Epithelial cell of proximal tubule (primary cell): ENCODE measurements at regions not wholly inside any gene's neighbourhood (a gene's known extent, or its start where the extent isn't known, plus 50 kb on each side); places are given as distances from the start of the nearest gene placed in this dataset.
"Not testable (repeated sequence)": the region's sequence is repeated elsewhere in the genome, so short reads cannot be mapped to it uniquely, and the experiment has no call there.

ENCODE experiments used
- DNase-seq: peaks from one replicate; pipeline ENCODE4 v3.0.0-alpha.2; 2011; ENCODE audit warnings: low read depth
- H3K4me3 ChIP-seq: 2 replicates; pipeline ENCODE4 v1.5.1; 2011; ENCODE audit warnings: low read depth, mild to moderate bottlenecking, low read length
- CTCF ChIP-seq: conservative IDR thresholded peaks from 2 replicates; pipeline ENCODE4 v1.5.1; 2012; ENCODE audit warnings: low read depth, mild to moderate bottlenecking, low read length

GRCh38 chr1:45258059-45258650, 51.8 kb upstream of the ZSWIM5 start:
- H3K4me3 ChIP-seq = no peak overlapping the region
- TF ChIP-seq CTCF = no peak
- no peak for DNase-seq

GRCh38 chr1:45259053-45259452, 52.6 kb upstream of the ZSWIM5 start:
- TF ChIP-seq CTCF = no peak
- no peak for DNase-seq

GRCh38 chr1:45260244-45260643, 53.8 kb upstream of the ZSWIM5 start:
- DNase-seq = no peak
- TF ChIP-seq CTCF = no peak
- no peak overlapping the region for H3K4me3 ChIP-seq

More at GRCh38 chr1:45259053-45259452, 52.6 kb upstream of the ZSWIM5 start:
- no peak overlapping the region for H3K4me3 ChIP-seq

GRCh38 chr1:45263132-45263531, 56.7 kb upstream of the ZSWIM5 start:
- no peak for TF ChIP-seq CTCF
- no peak for DNase-seq
- H3K4me3 ChIP-seq = no peak overlapping the region

GRCh38 chr1:45265244-45265643, 58.8 kb upstream of the ZSWIM5 start:
- no peak for DNase-seq
- H3K4me3 ChIP-seq = no peak overlapping the region
- TF ChIP-seq CTCF = no peak

- H3K4me3 ChIP-seq = no peak overlapping the region
- TF ChIP-seq CTCF = no peak
- DNase-seq = peak; percentile 30
These were observed 59.9 kb upstream of the ZSWIM5 start for GRCh38 chr1:45266151-45266801.

- DNase-seq, H3K4me3 ChIP-seq: not testable (repeated sequence)
These were observed 58.4 kb upstream of the HPDL start for GRCh38 chr1:45268310-45268709.

GRCh38 chr1:45272267-45272666, 54.4 kb upstream of the HPDL start:
- not testable (repeated sequence) for DNase-seq, H3K4me3 ChIP-seq
